Embryonic facial prominence (tissue), 1 donor: ENCODE measurements at regions not wholly inside any gene's neighbourhood (a gene's known extent, or its start where the extent isn't known, plus 50 kb on each side); places are given as distances from the start of the nearest gene placed in this dataset.

ENCODE experiments used
- DNase-seq: peaks from one replicate; pipeline ENCODE4 v3.0.0-alpha.2; 2016; ENCODE audit errors: extremely low spot score

DNA sequence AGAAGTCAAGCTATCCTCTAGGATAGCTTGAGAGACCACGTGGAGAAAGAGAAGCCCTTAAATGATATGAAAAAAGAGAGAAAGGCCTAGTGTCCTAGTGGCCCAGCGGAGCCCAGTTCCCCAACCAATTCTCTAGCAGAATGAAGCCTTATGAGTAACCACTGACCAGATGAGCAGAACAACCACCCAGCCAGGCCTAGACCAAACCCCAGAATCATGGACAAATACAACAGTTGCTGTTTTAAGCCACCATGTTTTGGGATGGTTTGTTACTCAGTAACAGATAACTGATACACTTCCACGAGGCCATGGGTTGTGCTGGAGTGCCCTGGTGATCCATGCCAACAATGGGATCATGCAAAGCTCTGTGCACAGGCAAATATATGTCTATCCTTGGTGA is 377.1 kb downstream of the SOX9 start:
- no peak for DNase-seq

DNA sequence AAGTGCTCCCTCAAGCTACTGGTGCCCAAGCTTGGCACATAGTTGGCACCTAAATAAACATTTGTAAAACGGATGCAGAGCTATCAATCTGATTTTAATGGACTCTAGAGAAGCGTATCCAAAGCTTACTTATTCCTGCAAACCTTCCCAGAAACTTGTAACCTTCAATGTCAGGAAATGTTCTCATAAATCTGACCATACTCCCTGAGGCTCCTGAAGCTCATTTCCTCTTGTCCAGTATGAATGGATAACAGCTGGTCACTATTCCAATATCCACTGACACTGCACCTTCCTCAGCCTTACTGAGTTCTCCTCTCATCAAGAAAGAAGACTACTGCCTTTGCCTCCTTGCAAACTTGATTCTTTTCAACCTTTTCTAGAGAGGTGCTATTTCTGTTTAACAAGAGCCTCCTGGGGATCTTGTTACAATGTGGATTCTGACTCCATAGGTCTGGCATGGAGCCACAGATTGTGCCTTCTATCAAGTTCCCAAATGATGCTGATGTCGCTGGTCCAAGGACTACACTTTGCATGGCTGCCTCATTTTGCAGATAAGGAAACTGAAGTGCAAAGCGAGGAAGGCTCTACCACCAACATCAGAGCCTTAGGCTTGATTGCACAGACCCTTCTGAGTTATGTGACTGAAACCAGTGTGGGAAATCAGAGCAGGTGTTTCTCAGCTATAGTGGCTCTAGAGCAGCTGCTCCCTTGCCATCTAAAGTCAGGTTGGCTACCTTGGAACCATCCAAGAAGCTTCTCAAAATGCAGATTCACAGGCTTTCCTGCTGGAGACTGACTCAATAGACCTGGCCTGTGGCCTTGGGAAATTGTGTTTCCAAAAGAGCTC is 377.8 kb downstream of the SOX9 start:
- no peak for DNase-seq

DNA sequence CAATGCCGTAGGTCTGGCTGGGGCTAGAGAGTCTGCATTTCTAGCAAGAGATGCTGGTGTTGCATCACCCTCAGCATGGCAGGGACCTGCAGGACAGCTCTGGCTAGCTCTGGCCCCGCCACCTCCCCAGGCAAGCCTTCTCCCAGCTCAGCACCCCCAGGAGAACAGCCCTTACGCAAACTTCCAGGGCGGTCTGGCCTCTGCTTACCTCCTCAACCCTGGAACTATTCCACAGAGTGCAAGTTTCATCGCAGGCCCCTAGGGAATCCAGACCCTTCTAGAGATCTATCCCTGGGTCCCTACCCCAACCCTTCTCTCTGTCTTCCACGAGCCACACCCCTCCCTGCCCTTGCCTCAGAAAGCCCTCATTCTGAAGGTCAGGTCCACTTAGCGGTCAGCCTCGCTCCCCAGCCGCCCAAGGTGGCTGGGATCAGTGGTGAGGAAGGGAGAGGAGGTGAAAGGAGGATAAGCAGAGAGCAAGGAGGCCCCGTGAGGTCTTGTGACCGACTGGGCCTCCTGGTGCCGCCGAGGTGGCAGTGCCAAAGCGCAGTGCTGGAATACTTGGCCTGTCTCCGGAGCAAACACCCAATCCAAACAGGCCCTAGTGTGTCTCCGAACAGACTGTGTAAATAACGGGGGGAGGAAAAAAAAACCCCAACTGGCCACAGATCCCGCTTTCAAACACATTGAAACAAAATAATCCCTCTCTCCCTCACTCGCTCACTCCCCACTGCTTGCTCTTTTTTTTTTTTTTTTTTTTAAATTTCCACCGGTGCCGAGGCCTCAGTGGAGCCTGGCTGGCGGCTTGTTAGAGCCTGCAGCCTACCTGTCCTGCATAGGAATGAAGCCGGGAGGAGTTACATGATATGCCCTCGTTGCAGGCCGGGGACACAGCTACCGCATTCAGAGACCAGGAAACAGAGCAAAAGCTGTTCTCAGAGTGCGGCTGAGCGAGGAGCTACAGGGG is 380.9 kb downstream of the SOX9 start:
- no peak for DNase-seq

DNA sequence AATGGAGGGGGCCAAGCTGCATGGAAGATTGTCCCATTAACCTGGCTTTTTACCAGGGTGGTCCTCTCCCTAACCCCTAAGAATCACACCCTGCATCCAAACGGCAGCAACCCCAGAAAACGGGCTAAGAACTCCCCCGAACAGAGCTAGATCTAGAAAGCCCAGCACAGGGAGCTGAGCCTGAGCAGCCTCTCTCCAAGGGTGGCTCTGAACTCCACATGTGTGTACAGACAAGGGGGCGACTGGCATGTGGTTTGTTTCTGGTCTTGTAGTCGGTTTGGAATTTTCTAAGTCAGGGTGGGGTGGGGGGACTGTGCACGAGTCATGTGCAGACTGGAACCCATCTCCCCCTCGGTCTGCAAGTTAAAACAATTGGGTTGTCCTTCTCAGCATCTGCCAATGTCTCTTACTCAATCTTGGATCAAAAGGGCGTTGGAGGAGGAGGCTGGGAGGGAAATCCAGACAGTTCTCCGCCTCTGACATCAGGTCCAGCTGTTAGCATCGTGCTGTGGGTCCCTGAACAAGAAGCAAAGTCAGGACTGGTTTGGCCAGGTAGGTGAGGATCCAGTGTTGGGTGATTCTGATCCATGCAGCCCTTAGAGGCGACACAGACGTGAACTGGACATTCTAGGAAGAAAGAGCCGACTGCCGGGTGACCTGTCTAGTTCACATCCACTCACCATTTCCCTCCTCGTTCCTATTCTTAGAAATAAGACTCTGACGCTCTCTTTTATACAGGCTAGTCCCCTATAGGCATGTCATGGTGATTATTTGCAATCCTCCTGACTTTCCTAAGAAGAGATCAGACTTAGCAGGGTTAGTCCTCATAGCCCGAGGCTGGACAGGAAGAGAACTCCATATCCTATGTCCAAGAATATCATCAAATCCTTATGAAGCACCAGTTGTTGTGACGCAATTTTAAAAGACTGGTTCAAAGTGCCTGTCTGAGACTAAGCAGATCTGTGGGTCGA is 381.8 kb downstream of the SOX9 start:
- no peak for DNase-seq

DNA sequence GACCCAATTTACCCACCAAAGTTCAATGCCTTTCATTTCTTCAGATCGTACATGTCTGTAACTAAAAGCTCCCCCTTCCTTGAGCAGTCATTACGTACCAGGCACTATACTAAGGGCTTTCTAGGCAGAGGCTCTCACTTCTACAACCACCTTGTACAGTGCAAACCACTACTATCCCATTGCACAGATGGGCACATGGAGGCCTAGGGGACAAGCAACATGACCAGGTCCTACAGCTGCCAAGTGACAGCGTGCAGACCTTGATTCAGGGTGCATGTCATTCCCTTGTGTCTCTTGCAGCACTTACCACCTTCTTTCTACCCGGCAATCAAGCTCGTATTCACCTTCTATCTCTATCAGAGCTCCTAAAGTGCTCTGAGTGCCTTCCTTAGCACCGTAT is 382.7 kb downstream of the SOX9 start:
- no peak for DNase-seq

DNA sequence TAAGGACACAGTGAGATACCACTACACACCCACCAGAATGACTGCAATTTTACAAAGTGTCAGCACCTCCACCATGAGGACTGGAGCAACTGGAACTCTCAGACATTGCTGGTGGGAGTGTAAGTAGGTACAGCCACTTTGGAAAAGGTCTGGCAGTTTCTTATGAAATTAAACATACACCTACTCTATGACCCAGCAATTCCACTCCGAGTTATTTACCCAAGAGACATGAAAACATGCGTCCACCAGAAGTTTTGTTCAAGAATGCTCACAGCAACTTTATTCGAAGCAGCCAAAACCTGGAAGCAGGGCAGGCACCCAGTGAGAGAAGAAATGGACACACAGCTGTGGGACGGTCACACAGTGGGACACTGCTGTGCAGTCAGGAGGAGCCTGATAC is 384.0 kb downstream of the SOX9 start:
- no peak for DNase-seq

DNA sequence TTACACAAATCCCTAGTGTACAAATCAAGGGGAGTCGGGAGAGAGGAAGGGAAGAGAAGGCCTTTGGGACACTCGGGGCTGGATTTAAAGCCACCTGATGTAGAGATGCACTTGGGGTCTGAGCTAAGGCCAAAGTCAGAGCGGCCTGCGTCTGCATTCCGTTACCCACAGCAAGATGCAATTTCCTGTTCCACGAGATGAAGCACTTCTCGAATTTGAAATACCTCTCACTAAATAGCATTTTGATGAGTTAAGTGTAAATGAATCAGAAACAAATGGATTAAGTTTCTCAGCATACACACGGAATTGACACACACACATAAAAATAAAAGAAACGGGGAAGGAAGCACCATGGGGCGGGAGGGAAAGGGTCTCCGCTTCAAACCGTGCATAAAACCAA is 386.0 kb downstream of the SOX9 start:
- DNase-seq = no peak

DNA sequence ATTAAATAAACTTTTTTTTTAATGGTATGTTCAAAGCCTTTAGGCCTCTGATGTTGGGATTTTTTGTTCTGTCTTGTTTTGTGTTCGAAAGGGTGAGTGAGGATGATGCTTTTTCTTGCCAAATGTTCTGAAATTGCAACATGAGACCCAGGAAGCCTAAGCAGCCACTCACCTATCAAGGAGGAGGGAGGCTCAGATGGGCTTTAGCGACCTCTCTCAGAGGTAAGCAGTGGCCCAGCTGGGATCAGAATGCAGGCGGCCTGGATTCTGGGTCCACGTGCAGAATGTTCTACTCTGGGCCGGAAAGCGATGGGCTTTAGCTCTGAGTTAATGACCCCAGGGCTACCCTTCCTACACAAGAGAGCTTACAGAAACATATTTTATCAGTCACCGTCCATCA is 386.6 kb downstream of the SOX9 start:
- DNase-seq = no peak

DNA sequence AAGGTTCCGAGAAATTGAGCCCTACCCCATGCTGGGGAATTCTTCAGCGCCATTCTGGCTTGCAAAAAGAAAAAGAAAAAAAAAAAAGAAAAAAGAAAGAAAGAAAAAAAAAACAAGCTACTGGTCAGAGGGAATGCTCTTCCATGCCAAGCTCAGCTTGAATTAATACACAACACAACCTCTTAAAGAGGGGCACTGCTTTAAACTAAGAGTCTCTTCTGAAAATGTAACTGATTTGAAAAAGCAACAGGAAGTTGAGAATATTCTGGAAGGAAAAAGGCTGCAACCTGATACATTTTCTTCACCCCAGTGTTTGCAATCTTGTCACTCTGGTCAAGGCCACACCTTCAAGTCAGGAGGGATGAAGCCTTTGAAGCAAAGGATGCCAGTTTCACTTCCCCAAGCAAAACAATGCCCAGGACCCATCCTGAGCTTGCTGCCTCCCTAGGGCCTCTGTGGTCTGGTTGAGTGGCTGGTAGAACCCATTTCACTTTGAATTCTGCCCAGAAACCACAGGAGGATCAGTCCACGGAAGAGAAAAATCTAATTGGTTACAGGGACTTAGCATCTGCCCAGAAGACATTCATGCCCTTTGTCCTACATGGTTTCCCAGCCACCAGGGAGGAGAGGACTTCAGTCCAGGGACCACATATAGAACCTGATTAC is 389.7 kb downstream of the SOX9 start:
- DNase-seq = no peak

DNA sequence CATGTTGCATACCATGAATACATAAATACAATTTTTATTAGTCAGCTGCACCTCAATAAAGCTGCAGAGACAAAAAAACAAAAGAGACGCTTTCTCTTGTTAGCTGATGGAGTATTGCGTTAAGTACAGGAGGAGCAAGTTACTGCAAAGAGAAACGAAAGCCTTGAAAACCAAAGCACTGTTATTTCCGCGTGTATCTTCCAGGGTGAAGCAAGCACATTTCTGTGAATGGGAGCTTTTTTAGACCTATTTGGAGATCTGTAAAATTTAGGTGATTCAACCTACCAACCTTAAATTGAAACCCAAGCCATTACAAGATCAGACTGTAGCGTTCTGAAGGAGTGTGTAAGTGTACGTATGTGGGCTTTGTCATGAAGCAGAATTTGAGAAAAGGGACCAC is 390.4 kb downstream of the SOX9 start:
- no peak for DNase-seq

DNA sequence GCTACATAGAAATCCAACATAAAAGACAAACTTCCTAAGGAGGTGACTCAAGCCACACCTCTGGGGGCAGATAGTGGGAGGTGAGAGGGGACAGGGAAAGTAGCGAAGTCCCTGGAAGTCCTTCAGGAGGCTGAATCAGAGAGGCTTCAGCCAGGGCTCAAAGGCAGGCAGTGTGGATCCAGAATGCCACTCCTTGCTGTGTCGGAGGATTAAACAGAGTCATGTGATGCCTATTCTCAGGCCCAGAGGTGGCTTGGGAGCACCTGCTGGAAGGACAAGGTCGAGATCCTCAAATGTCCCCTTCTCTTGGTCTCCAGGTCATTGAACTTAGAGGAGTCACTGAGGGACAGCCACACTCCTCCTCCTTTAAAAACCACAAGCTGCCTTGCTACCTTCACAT is 391.1 kb downstream of the SOX9 start:
- no peak for DNase-seq

DNA sequence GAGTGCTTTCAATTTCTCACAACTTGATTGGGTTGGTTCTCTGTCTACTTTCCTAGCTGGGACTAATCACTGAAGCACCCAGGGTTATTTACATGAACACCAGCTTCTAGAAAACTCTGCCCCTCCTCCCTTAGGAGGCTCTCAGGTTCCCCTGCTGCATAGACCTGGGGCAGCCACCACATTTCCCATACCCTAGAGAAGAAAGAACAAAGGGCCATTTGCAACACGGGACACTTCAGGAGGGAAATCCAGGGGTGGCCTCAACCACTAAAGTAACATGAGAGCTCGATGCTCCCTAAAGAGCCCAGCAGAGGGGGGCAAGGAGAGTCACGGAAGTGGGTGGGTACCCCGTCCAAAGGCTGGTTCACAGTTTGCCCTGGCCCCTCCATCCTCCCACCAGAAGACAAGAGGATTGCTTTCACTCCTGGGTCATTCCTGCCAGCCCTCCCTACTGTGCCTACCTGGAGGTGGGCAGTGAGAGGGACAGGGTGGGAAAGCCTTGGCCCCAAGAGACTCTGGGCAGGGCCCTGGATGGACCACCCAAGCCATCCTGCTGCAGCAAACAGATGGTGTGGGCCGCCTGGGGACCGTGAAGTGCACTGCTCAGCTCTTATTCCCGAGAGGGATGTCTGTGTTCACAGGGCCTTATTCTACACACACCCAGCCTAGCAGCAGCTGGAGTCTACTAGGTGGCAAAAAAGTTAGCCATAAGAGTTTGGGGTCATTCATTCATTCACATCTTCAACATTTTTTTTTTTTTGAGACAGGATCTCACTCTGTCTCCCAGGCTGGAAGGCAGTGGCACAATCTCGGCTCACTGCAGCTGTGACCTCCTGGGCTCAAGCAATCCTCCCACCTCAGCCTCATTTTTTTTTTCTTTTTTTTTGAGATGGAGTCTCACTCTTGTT is 392.1 kb downstream of the SOX9 start:
- DNase-seq = no peak

DNA sequence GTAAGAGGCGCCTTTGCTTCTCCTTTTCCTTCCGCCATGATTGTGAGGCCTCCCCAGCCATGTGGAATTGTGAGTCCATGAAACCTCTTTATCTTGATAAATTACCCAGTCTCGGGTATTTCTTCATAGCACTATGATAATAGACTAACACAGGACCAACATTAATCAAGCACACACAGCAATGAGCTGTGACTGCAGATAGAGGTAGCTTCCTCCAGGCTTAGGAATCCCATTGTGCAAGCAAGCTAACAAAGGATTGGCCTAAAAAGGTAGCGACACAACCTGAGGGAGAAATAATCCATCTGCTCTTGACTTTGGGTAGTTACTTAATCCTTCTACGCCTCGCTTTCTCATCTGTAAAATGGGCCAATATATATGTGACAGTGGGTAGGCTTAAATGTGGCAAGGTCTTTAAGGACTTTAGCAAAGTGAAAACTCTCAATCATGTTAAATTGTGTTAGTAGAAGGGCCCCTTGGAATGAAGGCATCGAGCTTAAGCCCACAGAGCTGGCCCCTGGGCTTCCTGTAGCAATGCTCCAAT is 393.6 kb downstream of the SOX9 start:
- DNase-seq = no peak

DNA sequence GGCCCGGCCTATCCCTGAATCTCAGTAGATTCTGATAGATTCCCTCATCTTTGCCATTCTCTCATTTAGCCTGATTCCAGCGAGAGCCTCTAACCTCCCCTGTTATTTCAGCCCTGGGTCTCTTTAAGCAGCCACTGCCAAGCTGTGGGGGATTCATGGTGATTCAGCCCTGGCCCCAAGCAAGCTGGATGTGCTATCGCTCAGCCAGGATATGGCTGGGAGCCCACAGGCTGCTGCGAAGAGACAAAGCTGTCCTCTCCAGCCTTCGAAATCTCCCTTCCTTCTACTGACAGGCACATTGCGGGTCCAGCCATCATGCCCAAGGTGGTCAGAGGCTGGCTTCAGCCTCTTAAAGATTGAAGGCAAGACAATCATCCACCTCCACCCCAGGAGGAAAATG is 394.1 kb downstream of the SOX9 start:
- no peak for DNase-seq

DNA sequence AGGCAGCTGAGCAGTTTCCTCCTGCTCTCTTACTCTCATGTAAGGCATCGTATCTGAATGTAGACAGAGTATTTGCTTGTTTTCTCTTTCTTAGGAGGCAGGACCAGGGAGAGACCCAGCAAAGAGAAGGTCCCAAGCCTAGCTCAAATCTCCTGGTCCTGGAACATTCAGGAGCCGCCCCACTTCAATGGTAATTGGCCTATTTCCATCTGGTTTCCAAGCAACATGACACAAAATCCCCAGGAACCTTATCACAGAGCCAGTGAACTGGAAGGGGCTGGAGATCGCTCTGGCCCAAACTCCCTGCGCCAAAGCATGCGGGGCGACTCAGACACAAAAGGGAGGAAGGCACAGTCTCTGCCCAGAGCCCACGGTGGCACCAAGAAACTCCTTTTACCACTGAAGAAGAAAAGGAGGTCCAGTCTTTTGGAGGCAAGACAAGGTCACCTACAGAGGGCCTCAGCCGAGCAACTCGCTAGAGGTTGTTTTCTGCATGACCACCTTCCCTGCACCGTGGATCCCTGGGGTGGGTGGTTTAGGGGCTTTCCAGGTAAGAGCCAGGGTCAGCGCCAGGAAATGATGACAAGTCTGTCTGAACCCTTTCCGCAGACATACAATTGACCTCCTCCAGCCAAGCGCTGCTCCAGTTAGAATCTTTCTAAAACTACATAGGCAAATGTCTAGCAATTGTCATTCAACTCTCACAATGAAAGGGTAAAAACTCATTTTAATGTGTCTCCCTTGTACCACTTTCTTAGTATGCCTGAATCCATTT is 394.7 kb downstream of the SOX9 start:
- DNase-seq = no peak

DNA sequence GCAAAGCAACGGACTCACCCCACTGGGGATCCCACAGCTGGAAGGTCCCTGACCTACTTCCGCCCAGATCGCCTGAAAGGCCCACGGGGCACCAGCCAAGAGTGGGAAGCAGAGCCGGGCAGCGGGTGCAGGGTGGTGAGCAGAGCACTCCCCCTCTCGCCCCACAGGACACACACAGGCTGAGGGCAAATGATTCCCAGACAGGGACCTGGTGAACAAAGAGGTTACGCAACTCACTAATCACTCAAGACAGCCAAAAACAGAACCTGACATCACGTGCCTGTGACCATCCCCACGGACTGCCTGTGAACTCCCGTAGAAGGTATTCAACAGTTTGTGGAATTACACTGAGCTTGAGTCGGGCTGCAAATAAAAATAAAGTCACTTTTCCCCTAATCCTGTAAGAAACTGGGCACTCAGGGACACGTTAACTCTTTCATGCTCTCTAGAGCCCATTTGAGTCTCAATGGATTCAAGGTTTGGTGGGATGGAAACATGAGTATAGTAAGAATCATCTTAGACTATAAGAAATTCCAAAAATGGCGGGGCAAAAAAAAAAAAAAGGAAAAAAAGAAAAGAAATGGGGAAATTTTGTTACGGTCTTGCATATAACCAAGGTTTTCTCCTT is 396.1 kb downstream of the SOX9 start:
- no peak for DNase-seq

DNA sequence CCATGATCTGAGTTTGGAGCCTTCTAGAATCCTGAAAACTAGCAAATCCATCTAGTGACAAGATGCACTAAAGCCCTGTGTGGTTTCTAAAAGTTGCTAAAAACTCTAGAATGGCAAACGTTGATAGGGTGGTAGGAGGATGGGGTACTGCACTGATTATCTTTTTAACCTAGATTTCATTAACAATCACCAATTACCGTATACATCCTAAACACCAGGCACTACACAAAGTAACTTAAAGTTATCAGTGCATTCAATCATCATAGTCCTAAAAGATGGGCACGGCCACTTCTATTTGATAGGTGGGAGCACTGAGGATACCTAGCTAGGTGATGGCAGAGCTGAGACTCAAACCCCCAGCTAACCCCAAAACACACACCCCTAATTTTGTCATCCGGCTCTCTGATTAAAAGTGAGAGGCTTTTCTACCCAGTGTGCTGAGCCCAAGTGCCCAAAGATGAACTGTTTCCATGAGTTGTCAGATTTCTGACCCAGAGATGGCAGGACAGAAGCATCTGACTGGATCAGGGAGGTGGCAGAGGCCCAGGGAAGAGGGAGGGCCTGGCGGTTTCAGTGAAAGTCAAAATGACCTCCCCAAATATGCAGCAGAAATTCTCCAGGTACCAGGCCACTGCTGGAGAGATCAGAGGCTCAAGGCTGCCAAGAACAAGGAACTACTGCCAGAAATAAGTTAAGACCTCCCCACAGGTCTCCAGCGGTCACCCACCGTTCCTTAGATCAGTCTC is 396.8 kb downstream of the SOX9 start:
- DNase-seq = no peak
